GF-D8 (cell line): ENCODE measurements at regions not wholly inside any gene's neighbourhood (a gene's known extent, or its start where the extent isn't known, plus 50 kb on each side); places are given as distances from the start of the nearest gene placed in this dataset.
A peak's percentile ranks its signal among the peaks of the same experiment; 100 is the strongest.
"Not testable (repeated sequence)": the region's sequence is repeated elsewhere in the genome, so short reads cannot be mapped to it uniquely, and the experiment has no call there.

Experiments used
- DNase-seq: peaks from one replicate; lab custom pipeline; 2025; lab: John Stamatoyannopoulos, UW

- no peak for DNase-seq
These were observed 193.9 kb upstream of the RAG2 start for GRCh38 chr11:36791957-36792356.

- no peak for DNase-seq
These were observed 192.5 kb upstream of the RAG2 start for GRCh38 chr11:36790526-36790925.

GRCh38 chr11:36783808-36784207 is 185.8 kb upstream of the RAG2 start:
- DNase-seq: no peak

- no peak for DNase-seq
These were observed 181.8 kb upstream of the RAG2 start for GRCh38 chr11:36779791-36780190.

- DNase-seq: no peak
These were observed 179.3 kb upstream of the RAG2 start for GRCh38 chr11:36777311-36777710.

GRCh38 chr11:36775756-36776155 is 177.7 kb upstream of the RAG2 start:
- DNase-seq: no peak

- no peak for DNase-seq
These were observed 177.1 kb upstream of the RAG2 start for GRCh38 chr11:36775130-36775529.

- DNase-seq: no peak
These were observed 176.6 kb upstream of the RAG2 start for GRCh38 chr11:36774603-36775002.

GRCh38 chr11:36763187-36763586 is 165.2 kb upstream of the RAG2 start:
- no peak for DNase-seq

GRCh38 chr11:36757075-36757474 is 159.0 kb upstream of the RAG2 start:
- no peak for DNase-seq

GRCh38 chr11:36753960-36754359 is 155.9 kb upstream of the RAG2 start:
- DNase-seq: no peak

- no peak for DNase-seq
These were observed 154.0 kb upstream of the RAG2 start for GRCh38 chr11:36751996-36752395.

- DNase-seq: no peak
These were observed 153.3 kb upstream of the RAG2 start for GRCh38 chr11:36751335-36751781.

- no peak for DNase-seq
These were observed 152.3 kb upstream of the RAG2 start for GRCh38 chr11:36750349-36750748.

GRCh38 chr11:36748836-36749235 is 150.8 kb upstream of the RAG2 start:
- no peak for DNase-seq

GRCh38 chr11:36746886-36747710 is 149.1 kb upstream of the RAG2 start:
- peak; percentile 18 for DNase-seq

- peak; percentile 0 for DNase-seq
These were observed 146.5 kb upstream of the RAG2 start for GRCh38 chr11:36744375-36745168.

- no peak for DNase-seq
These were observed 145.0 kb upstream of the RAG2 start for GRCh38 chr11:36743039-36743438.

GRCh38 chr11:36741515-36741914 is 143.5 kb upstream of the RAG2 start:
- DNase-seq: no peak

- no peak for DNase-seq
These were observed 140.3 kb upstream of the RAG2 start for GRCh38 chr11:36738292-36738861.

GRCh38 chr11:36736103-36736502 is 138.1 kb upstream of the RAG2 start:
- DNase-seq: no peak

- DNase-seq: not testable (repeated sequence)
These were observed 135.7 kb upstream of the RAG2 start for GRCh38 chr11:36733721-36734120.

GRCh38 chr11:36730761-36731160 is 132.7 kb upstream of the RAG2 start:
- DNase-seq: no peak
